A549 (cell line): ENCODE measurements at regions not wholly inside any gene's neighbourhood (a gene's known extent, or its start where the extent isn't known, plus 50 kb on each side); places are given as distances from the start of the nearest gene placed in this dataset.

Experiments
- ATAC-seq, 2 experiments: fragments of 200-7000 bp in 1 of 2; fragments of >200 bp in 1 of 2; cut with Nextera tagmentation in 1 of 2; cut with Tn5 transposase in 1 of 2; 3 replicates each; pipeline versions ENCODE4 v1.8.0 to v1.9.1; 2018 to 2020; ENCODE audit warnings: mild to moderate bottlenecking in 1 of 2, moderate library complexity in 1 of 2
- CTCF ChIA-PET: fragments of 300-600 bp; sonication (Branson Sonifier 250); formaldehyde crosslinking; extraction: SDS; loops from one replicate; lab custom pipeline; 2021; ENCODE audit warnings: antibody characterized with exemption, inconsistent platforms; lab: Yijun Ruan, JAX
- POLR2A ChIA-PET: fragments of 350-600 bp; formaldehyde crosslinking; extraction: SDS; loops from one replicate; lab custom pipeline; 2021; ENCODE audit warnings: antibody characterized with exemption, inconsistent platforms; lab: Yijun Ruan, JAX
- DNase-seq, 2 experiments: peaks; one replicate each; pipeline versions ENCODE4 v3.0.0 to v3.0.0-alpha.2; 2011 to 2016; ENCODE audit warnings: low read depth in 1 of 2, low spot score in 1 of 2
- FAIRE-seq: peaks from 2 replicates; lab custom pipeline; 2011; peaks lifted over from hg19 to GRCh38; lab: Jason Lieb, UNC
- H3K27ac ChIP-seq, 2 experiments: fragments of >200 bp; sonication (Bioruptor Twin); formaldehyde crosslinking; 3 replicates each; pipeline ENCODE4 v1.5.1; 2016 to 2017
- H3K4me1 ChIP-seq: fragments of >200 bp; sonication (Bioruptor Twin); formaldehyde crosslinking; 3 replicates; pipeline ENCODE4 v1.6.1; 2016
- H3K4me2 ChIP-seq: fragments of >200 bp; sonication (Bioruptor Twin); formaldehyde crosslinking; 3 replicates; pipeline ENCODE4 v1.6.1; 2016
- H3K4me3 ChIP-seq: fragments of >200 bp; sonication (Bioruptor Twin); formaldehyde crosslinking; 3 replicates; pipeline ENCODE4 v1.5.1; 2016
- H3K9me3 ChIP-seq: fragments of >200 bp; sonication (Bioruptor Twin); formaldehyde crosslinking; 3 replicates; pipeline ENCODE4 v1.6.1; 2016
- BHLHE40 ChIP-seq: IDR thresholded peaks from 2 replicates; pipeline ENCODE4 v1.6.1; 2012; ENCODE audit warnings: low read depth, low read length, inconsistent platforms
- CBX2 ChIP-seq: fragments of 200-600 bp; sonication (generic); IDR thresholded peaks from 2 replicates; pipeline ENCODE4 v1.6.1; 2016; ENCODE audit warnings: low read depth, mild to moderate bottlenecking, borderline replicate concordance
- CHD2 ChIP-seq: fragments of 150-350 bp; IDR thresholded peaks from 2 replicates; pipeline ENCODE4 v1.6.1; 2014; ENCODE audit warnings: low read length; ENCODE audit not compliant: partially characterized antibody
- EHF ChIP-seq: fragments of 250-450 bp; sonication (Bioruptor Pico); IDR thresholded peaks from 2 replicates; pipeline ENCODE4 v1.5.0; 2020; ENCODE audit warnings: mild to moderate bottlenecking
- ELK1 ChIP-seq: fragments of 150-350 bp; IDR thresholded peaks from 2 replicates; pipeline ENCODE4 v1.6.1; 2014; ENCODE audit warnings: low read depth, mild to moderate bottlenecking, low read length
- FOXS1 ChIP-seq: fragments of 250-450 bp; sonication (Bioruptor Pico); IDR thresholded peaks from 2 replicates; pipeline ENCODE4 v1.5.0; 2020; ENCODE audit warnings: mild to moderate bottlenecking, moderate library complexity
- GATA3 ChIP-seq: IDR thresholded peaks from 2 replicates; pipeline ENCODE4 v1.6.1; 2012; ENCODE audit warnings: borderline replicate concordance
- HEYL ChIP-seq: fragments of 250-450 bp; sonication (Bioruptor Pico); IDR thresholded peaks from 2 replicates; pipeline ENCODE4 v1.8.0; 2021; ENCODE audit warnings: mild to moderate bottlenecking, moderate library complexity
- HOXA7 ChIP-seq: fragments of 250-450 bp; sonication (Bioruptor Pico); IDR thresholded peaks from 2 replicates; pipeline ENCODE4 v1.5.0; 2020; ENCODE audit warnings: mild to moderate bottlenecking, moderate library complexity
- HOXB13 ChIP-seq: fragments of 250-450 bp; sonication (Bioruptor Pico); IDR thresholded peaks from 2 replicates; pipeline ENCODE4 v1.5.0; 2020; ENCODE audit warnings: low read depth, mild to moderate bottlenecking, moderate library complexity
- HOXB5 ChIP-seq: fragments of 250-450 bp; sonication (Bioruptor Pico); IDR thresholded peaks from 2 replicates; pipeline ENCODE4 v1.5.0; 2020; ENCODE audit warnings: mild to moderate bottlenecking, moderate library complexity
- JUN ChIP-seq, 2 experiments: fragments of >200 bp; sonication (Bioruptor Twin); formaldehyde crosslinking; IDR thresholded peaks; 2 replicates in 1 of 2; 3 replicates in 1 of 2; pipeline ENCODE4 v1.6.1; 2016 to 2017
- KDM1A ChIP-seq: fragments of 200-600 bp; sonication (generic); IDR thresholded peaks from 2 replicates; pipeline ENCODE4 v1.6.1; 2016; ENCODE audit warnings: low read depth, mild to moderate bottlenecking
- MAFK ChIP-seq: fragments of 450-650 bp; IDR thresholded peaks from 2 replicates; pipeline ENCODE4 v1.6.1; 2014; ENCODE audit not compliant: partially characterized antibody
- MAZ ChIP-seq: fragments of 150-350 bp; IDR thresholded peaks from 2 replicates; pipeline ENCODE4 v1.6.1; 2014; ENCODE audit warnings: antibody characterized with exemption, low read depth, low read length, borderline replicate concordance
- MYC ChIP-seq: IDR thresholded peaks from 2 replicates; pipeline ENCODE4 v1.6.1; 2012; ENCODE audit warnings: mild to moderate bottlenecking, inconsistent platforms, low read length, improper control_type of control experiment, borderline replicate concordance
- NFE2L2 ChIP-seq: fragments of 150-350 bp; conservative IDR thresholded peaks from 2 replicates; pipeline ENCODE4 v1.6.1; 2014; ENCODE audit warnings: low read length
- NPAS2 ChIP-seq: fragments of 250-450 bp; sonication (Bioruptor Pico); IDR thresholded peaks from 2 replicates; pipeline ENCODE4 v1.8.0; 2022; ENCODE audit warnings: mild to moderate bottlenecking, moderate library complexity, borderline replicate concordance
- PHF8 ChIP-seq: fragments of 200-600 bp; sonication (generic); IDR thresholded peaks from 2 replicates; pipeline ENCODE4 v1.6.1; 2016; ENCODE audit warnings: low read depth, mild to moderate bottlenecking, antibody characterized with exemption, moderate library complexity, borderline replicate concordance
- TFCP2L1 ChIP-seq: fragments of 250-450 bp; sonication (Bioruptor Pico); IDR thresholded peaks from 2 replicates; pipeline ENCODE4 v1.5.0; 2021; ENCODE audit warnings: mild to moderate bottlenecking
- ZFP36 ChIP-seq: fragments of 450-650 bp; IDR thresholded peaks from 2 replicates; pipeline ENCODE4 v1.6.1; 2014; ENCODE audit warnings: borderline replicate concordance; ENCODE audit not compliant: partially characterized antibody
- ZNF302 ChIP-seq: fragments of 250-450 bp; sonication (Bioruptor Pico); IDR thresholded peaks from 2 replicates; pipeline ENCODE4 v1.9.0; 2021; ENCODE audit warnings: inconsistent platforms, mild to moderate bottlenecking, moderate library complexity
- WGBS: methylation state at CpG from one replicate; pipeline ENCODE4 v1.1.6; 2017; ENCODE audit errors: missing lambda C conversion rate; 5-methylcytosine and 5-hydroxymethylcytosine counted together
- TF ChIP-seq, protein P1 (sequence below): fragments of 250-450 bp; sonication (Bioruptor Pico); IDR thresholded peaks from 2 replicates; pipeline ENCODE4 v1.5.0; 2020; ENCODE audit warnings: low read depth, mild to moderate bottlenecking, moderate library complexity
- TF ChIP-seq, protein P2 (sequence below): fragments of 250-450 bp; sonication (Bioruptor Pico); IDR thresholded peaks from 2 replicates; pipeline ENCODE4 v1.5.0; 2021; ENCODE audit warnings: mild to moderate bottlenecking, moderate library complexity, borderline replicate concordance
- TF ChIP-seq, protein P3 (sequence below): fragments of 450-650 bp; IDR thresholded peaks from 2 replicates; pipeline ENCODE4 v1.6.1; 2014; ENCODE audit warnings: antibody characterized with exemption

DNA sequence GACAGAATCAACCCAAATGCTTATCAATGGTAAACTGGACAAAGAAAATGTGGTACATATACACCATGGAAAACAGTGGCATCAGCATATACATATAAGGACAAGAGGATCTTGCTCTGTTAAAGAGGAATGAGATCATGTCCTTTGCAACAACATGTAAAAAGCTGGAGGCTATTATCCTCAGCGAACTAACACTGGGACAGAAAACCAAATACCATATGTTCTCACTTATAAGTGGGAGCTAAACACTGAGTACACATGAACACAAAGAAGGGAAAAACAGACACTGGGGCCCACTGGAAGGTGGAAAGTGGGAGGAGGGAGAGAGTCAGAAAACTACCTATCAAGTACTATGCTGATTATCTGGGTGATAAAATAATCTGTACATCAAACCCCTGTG lies 447.3 kb upstream of the MAF start:
- FAIRE-seq (no peak), DNase-seq (no peak), ATAC-seq (no peak)
- Histone ChIP-seq H3K27ac (no peak overlapping the region), H3K9me3 (no peaks in the 10 kb centered on the region), H3K4me1 (no peaks in the 10 kb centered on the region), H3K4me3 (no peak overlapping the region), H3K4me2 (no peak overlapping the region)
- POLR2A ChIA-PET: no interaction called here
- TF ChIP-seq MYC (no peak), ZNF302 (no peak), HOXB13 (CRISPR knock-in tag) (no peak), MAFK (peak; percentile 7), BHLHE40 (no peak), JUN (IDR thresholded peaks at IDR 0.05) (no peak), PHF8 (no peak)
- TF ChIP-seq, protein P1, sequence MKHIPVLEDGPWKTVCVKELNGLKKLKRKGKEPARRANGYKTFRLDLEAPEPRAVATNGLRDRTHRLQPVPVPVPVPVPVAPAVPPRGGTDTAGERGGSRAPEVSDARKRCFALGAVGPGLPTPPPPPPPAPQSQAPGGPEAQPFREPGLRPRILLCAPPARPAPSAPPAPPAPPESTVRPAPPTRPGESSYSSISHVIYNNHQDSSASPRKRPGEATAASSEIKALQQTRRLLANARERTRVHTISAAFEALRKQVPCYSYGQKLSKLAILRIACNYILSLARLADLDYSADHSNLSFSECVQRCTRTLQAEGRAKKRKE (CRISPR knock-in tag): no peak
- TF ChIP-seq, protein P2, sequence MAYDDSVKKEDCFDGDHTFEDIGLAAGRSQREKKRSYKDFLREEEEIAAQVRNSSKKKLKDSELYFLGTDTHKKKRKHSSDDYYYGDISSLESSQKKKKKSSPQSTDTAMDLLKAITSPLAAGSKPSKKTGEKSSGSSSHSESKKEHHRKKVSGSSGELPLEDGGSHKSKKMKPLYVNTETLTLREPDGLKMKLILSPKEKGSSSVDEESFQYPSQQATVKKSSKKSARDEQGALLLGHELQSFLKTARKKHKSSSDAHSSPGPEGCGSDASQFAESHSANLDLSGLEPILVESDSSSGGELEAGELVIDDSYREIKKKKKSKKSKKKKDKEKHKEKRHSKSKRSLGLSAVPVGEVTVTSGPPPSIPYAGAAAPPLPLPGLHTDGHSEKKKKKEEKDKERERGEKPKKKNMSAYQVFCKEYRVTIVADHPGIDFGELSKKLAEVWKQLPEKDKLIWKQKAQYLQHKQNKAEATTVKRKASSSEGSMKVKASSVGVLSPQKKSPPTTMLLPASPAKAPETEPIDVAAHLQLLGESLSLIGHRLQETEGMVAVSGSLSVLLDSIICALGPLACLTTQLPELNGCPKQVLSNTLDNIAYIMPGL (CRISPR knock-in tag): no peak
- WGBS: 67% methylated on average over 1 of the region's 1 CpG
- CTCF ChIA-PET: interaction anchor here (1.0 kb wide), 1 partner anchor 42 kb away, joined by 4 read pairs; no protein-coding TSS in a partner anchor

- FAIRE-seq (no peak), ATAC-seq (no peak), DNase-seq (no peak)
- Histone ChIP-seq H3K4me1 (no peaks in the 10 kb centered on the region), H3K4me3 (no peak overlapping the region), H3K9me3 (no peaks in the 10 kb centered on the region), H3K27ac (no peak overlapping the region), H3K4me2 (no peak overlapping the region)
- POLR2A ChIA-PET: no interaction called here
- CTCF ChIA-PET: interaction anchor here (0.6 to 1.0 kb wide), 2 partner anchors 10 to 41 kb away, joined by 3 to 4 read pairs; no protein-coding TSS in a partner anchor
- TF ChIP-seq MAFK (no peak), TFCP2L1 (CRISPR knock-in tag) (no peak), CHD2 (no peak), ZFP36 (no peak), KDM1A (no peak), BHLHE40 (no peak), EHF (CRISPR knock-in tag) (no peak), GATA3 (no peak), HOXA7 (CRISPR knock-in tag) (no peak), NPAS2 (CRISPR knock-in tag) (no peak), FOXS1 (no peak), MYC (no peak), PHF8 (no peak), HOXB5 (CRISPR knock-in tag) (no peak), MAZ (no peak), ELK1 (no peak), CBX2 (no peak), NFE2L2 (no peak), HEYL (CRISPR knock-in tag) (no peak)
- TF ChIP-seq, protein P3, sequence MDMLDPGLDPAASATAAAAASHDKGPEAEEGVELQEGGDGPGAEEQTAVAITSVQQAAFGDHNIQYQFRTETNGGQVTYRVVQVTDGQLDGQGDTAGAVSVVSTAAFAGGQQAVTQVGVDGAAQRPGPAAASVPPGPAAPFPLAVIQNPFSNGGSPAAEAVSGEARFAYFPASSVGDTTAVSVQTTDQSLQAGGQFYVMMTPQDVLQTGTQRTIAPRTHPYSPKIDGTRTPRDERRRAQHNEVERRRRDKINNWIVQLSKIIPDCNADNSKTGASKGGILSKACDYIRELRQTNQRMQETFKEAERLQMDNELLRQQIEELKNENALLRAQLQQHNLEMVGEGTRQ: no peak
- WGBS: 83% methylated on average over 2 of the region's 2 CpGs
These were observed 446.3 kb upstream of the MAF start for GRCh38 chr16:80046848-80047247.
